ENCODE measurements at regions not wholly inside any gene's neighbourhood (a gene's known extent, or its start where the extent isn't known, plus 50 kb on each side); places are given as distances from the start of the nearest gene placed in this dataset.
"Not testable (repeated sequence)": the region's sequence is repeated elsewhere in the genome, so short reads cannot be mapped to it uniquely, and the experiment has no call there.

DNA sequence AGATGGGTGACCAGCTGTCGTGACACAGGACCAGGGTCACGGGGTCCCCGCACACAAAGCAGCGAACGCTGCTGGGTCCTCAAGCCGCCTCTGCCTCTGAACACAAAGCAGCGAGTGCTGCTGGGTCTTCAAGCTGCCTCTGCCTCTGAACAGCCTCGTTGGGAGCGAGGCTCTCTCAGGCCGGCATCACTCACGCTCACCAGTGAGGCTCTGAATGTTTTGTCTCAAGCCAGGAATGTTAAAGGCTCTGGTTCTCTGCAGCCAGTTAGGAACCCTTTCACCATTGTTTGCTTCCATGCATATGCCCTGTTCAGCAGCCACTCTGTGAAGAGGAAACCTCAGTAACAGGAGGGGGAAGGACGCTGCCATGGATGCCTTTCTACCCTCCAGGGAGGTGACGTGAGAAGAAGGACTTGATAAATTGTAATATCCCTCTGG is 82.7 kb upstream of the TAF11L2 start:
- Histone ChIP-seq H2AFZ (peak overlapping the region; percentile 79), H3K9me2 (ENCODE audit: insufficient read depth) (no peaks in the 10 kb centered on the region), H3K4me2 (peak overlapping the region; percentile 27; the same call in 1 of the 2 replicates), H3K4me3 (no peak overlapping the region), H3K27me3 (ENCODE audit: insufficient read depth) (no peaks in the 10 kb centered on the region), H3K27ac (ENCODE audit: low read depth) (peak overlapping the region; percentile 66; the same call in 1 of the 2 replicates), H3K4me1 (ENCODE audit: insufficient read depth) (peaks cover 27% of the 10 kb centered on the region), H3K79me2 (replicated peaks; ENCODE audit: insufficient read depth) (no peaks in the 10 kb centered on the region), H4K20me1 (replicated peaks; ENCODE audit: insufficient read depth) (no peaks in the 10 kb centered on the region), H3K36me3 (ENCODE audit: insufficient read depth) (no peaks in the 10 kb centered on the region), H3F3A (replicated peaks; ENCODE audit: low read depth) (0 out of 2 replicates have a peak, but pooled peaks cover 3% of the 10 kb centered on the region)
- TF ChIP-seq CREB1 (CRISPR knock-in tag; IDR thresholded peaks at IDR 0.05; ENCODE audit: low read depth), result peak; percentile 46; the same call in 1 of the 2 replicates
- TF ChIP-seq, protein P1, sequence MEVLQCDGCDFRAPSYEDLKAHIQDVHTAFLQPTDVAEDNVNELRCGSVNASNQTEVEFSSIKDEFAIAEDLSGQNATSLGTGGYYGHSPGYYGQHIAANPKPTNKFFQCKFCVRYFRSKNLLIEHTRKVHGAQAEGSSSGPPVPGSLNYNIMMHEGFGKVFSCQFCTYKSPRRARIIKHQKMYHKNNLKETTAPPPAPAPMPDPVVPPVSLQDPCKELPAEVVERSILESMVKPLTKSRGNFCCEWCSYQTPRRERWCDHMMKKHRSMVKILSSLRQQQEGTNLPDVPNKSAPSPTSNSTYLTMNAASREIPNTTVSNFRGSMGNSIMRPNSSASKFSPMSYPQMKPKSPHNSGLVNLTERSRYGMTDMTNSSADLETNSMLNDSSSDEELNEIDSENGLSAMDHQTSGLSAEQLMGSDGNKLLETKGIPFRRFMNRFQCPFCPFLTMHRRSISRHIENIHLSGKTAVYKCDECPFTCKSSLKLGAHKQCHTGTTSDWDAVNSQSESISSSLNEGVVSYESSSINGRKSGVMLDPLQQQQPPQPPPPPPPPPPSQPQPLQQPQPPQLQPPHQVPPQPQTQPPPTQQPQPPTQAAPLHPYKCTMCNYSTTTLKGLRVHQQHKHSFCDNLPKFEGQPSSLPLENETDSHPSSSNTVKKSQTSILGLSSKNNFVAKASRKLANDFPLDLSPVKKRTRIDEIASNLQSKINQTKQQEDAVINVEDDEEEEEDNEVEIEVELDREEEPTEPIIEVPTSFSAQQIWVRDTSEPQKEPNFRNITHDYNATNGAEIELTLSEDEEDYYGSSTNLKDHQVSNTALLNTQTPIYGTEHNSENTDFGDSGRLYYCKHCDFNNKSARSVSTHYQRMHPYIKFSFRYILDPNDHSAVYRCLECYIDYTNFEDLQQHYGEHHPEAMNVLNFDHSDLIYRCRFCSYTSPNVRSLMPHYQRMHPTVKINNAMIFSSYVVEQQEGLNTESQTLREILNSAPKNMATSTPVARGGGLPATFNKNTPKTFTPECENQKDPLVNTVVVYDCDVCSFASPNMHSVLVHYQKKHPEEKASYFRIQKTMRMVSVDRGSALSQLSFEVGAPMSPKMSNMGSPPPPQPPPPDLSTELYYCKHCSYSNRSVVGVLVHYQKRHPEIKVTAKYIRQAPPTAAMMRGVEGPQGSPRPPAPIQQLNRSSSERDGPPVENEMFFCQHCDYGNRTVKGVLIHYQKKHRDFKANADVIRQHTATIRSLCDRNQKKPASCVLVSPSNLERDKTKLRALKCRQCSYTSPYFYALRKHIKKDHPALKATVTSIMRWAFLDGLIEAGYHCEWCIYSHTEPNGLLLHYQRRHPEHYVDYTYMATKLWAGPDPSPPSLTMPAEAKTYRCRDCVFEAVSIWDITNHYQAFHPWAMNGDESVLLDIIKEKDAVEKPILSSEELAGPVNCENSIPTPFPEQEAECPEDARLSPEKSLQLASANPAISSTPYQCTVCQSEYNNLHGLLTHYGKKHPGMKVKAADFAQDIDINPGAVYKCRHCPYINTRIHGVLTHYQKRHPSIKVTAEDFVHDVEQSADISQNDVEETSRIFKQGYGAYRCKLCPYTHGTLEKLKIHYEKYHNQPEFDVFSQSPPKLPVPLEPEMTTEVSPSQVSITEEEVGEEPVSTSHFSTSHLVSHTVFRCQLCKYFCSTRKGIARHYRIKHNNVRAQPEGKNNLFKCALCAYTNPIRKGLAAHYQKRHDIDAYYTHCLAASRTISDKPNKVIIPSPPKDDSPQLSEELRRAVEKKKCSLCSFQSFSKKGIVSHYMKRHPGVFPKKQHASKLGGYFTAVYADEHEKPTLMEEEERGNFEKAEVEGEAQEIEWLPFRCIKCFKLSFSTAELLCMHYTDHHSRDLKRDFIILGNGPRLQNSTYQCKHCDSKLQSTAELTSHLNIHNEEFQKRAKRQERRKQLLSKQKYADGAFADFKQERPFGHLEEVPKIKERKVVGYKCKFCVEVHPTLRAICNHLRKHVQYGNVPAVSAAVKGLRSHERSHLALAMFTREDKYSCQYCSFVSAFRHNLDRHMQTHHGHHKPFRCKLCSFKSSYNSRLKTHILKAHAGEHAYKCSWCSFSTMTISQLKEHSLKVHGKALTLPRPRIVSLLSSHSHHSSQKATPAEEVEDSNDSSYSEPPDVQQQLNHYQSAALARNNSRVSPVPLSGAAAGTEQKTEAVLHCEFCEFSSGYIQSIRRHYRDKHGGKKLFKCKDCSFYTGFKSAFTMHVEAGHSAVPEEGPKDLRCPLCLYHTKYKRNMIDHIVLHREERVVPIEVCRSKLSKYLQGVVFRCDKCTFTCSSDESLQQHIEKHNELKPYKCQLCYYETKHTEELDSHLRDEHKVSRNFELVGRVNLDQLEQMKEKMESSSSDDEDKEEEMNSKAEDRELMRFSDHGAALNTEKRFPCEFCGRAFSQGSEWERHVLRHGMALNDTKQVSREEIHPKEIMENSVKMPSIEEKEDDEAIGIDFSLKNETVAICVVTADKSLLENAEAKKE (CRISPR knock-in tag; IDR thresholded peaks at IDR 0.05), result peak; percentile 52; the same call in 1 of the 2 replicates
- TF ChIP-seq, protein P2, sequence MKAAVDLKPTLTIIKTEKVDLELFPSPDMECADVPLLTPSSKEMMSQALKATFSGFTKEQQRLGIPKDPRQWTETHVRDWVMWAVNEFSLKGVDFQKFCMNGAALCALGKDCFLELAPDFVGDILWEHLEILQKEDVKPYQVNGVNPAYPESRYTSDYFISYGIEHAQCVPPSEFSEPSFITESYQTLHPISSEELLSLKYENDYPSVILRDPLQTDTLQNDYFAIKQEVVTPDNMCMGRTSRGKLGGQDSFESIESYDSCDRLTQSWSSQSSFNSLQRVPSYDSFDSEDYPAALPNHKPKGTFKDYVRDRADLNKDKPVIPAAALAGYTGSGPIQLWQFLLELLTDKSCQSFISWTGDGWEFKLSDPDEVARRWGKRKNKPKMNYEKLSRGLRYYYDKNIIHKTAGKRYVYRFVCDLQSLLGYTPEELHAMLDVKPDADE (IDR thresholded peaks at IDR 0.05), result no peak
- ATAC-seq (peak; percentile 94), DNase-seq (ENCODE audit: low spot score) (peak; percentile 74)
- Mint-ChIP-seq H3K9me3 (peaks cover 11% of the 10 kb centered on the region; the same call in 1 of the 3 replicates), H3K36me3 (ENCODE audit: low read depth) (no peaks in the 10 kb centered on the region), H3K27me3 (ENCODE audit: insufficient read depth, low read depth, poor library complexity) (peaks cover 7% of the 10 kb centered on the region), H3K4me1 (peaks cover 38% of the 10 kb centered on the region), H3K4me3 (no peak overlapping the region), H3K27ac (no peak overlapping the region)

DNA sequence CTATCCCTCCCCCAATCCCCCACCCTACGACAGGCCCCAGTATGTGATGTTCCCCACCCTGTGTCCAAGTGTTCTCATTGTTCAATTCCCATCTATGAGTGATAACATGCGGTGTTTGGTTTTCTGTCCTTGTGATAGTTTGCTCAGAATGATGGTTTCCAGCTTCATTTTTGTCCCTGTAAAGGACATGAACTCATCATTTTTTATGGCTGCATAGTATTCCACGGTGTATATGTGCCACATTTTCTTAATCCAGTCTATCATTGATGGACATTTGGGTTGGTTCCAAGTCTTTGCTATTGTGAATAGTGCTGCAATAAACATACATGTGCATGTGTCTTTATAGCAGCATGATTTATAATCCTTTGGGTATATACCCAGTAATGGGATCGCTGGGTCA is 81.7 kb upstream of the TAF11L2 start:
- not testable (repeated sequence) for H3K36me3 Mint-ChIP-seq (ENCODE audit: low read depth); H3K27me3 Mint-ChIP-seq (ENCODE audit: insufficient read depth, low read depth, poor library complexity); H2AFZ ChIP-seq; H3K9me2 ChIP-seq (ENCODE audit: insufficient read depth); ATAC-seq; H4K20me1 ChIP-seq (replicated peaks; ENCODE audit: insufficient read depth); H3K79me2 ChIP-seq (replicated peaks; ENCODE audit: insufficient read depth); H3F3A ChIP-seq (replicated peaks; ENCODE audit: low read depth); H3K4me3 Mint-ChIP-seq; H3K27ac Mint-ChIP-seq; H3K27me3 ChIP-seq (ENCODE audit: insufficient read depth); DNase-seq (ENCODE audit: low spot score); H3K4me2 ChIP-seq; H3K27ac ChIP-seq (ENCODE audit: low read depth); H3K4me3 ChIP-seq; H3K36me3 ChIP-seq (ENCODE audit: insufficient read depth)
- Mint-ChIP-seq H3K9me3 (peaks cover 11% of the 10 kb centered on the region; the same call in 1 of the 3 replicates), H3K4me1 (peaks cover 37% of the 10 kb centered on the region)
- peaks cover 27% of the 10 kb centered on the region for H3K4me1 ChIP-seq (ENCODE audit: insufficient read depth)

All from GM23338 (cell line).